HepG2 (cell line): ENCODE measurements at regions not wholly inside any gene's neighbourhood (a gene's known extent, or its start where the extent isn't known, plus 50 kb on each side); places are given as distances from the start of the nearest gene placed in this dataset.

Experiments
- ATAC-seq: fragments of 200-7000 bp; cut with Tn5 transposase; 3 replicates; pipeline ENCODE4 v1.9.1; 2020; ENCODE audit warnings: mild to moderate bottlenecking, moderate library complexity
- BruUV-seq: library from RNA; stranded (reverse); fragments of 400-500 nt; replicated peaks from 2 replicates; lab custom pipeline; 2021; lab: Mats Ljungman, UMichigan
- CTCF ChIA-PET: fragments of 300-600 bp; formaldehyde crosslinking; extraction: SDS; loops from one replicate; lab custom pipeline; 2021; ENCODE audit warnings: low total read pairs, inconsistent platforms, low intra/inter-chr PET ratio; lab: Yijun Ruan, JAX
- POLR2A ChIA-PET: fragments of 350-600 bp; sonication (Branson Sonifier 250); formaldehyde crosslinking; loops from one replicate; lab custom pipeline; 2020; ENCODE audit warnings: antibody characterized with exemption, inconsistent platforms; lab: Yijun Ruan, JAX
- DNase-seq: peaks from one replicate; pipeline ENCODE4 v3.0.0-alpha.2; 2015; ENCODE audit warnings: low spot score
- FAIRE-seq: peaks from 3 replicates; lab custom pipeline; 2011; peaks lifted over from hg19 to GRCh38; lab: Jason Lieb, UNC
- H2AFZ ChIP-seq: one replicate; pipeline ENCODE4 v1.6.1; 2011; ENCODE audit warnings: low read length, inconsistent platforms
- H3K27ac ChIP-seq: fragments of 300-600 bp; 3 replicates; pipeline ENCODE4 v1.8.0; 2011; ENCODE audit warnings: mixed run types, mild to moderate bottlenecking, mixed read lengths, low read length, inconsistent platforms; ENCODE audit not compliant: insufficient read depth; ENCODE audit errors: extremely low read length
- H3K27me3 ChIP-seq, 2 experiments: fragments of 200-600 bp in 1 of 2; 2 replicates in 1 of 2; 3 replicates in 1 of 2; pipeline versions ENCODE4 v1.6.0 to v1.8.0; 2011; ENCODE audit warnings: low read length in 2 of 2, mild to moderate bottlenecking in 2 of 2, moderate library complexity in 2 of 2, inconsistent platforms in 1 of 2; ENCODE audit not compliant: insufficient read depth in 2 of 2, control insufficient read depth in 1 of 2
- H3K36me3 ChIP-seq, 2 experiments: fragments of 200-600 bp in 1 of 2; replicated peaks in 1 of 2; 2 replicates in 1 of 2; 3 replicates in 1 of 2; pipeline versions ENCODE4 v1.5.1 to v1.8.0; 2011; ENCODE audit warnings: low read length in 2 of 2, inconsistent platforms in 1 of 2; ENCODE audit not compliant: insufficient read depth in 2 of 2, control insufficient read depth in 1 of 2
- H3K4me1 ChIP-seq: 2 replicates; pipeline ENCODE4 v1.5.1; 2012; ENCODE audit warnings: low read length, inconsistent platforms; ENCODE audit not compliant: insufficient read depth
- H3K4me2 ChIP-seq: 2 replicates; pipeline ENCODE4 v1.6.0; 2011; ENCODE audit warnings: low read depth, low read length, inconsistent platforms
- H3K4me3 ChIP-seq, 3 experiments: fragments of 200-600 bp in 1 of 3; sonication (generic), shearing (Covaris generic) in 1 of 3; replicated peaks in 1 of 3; 2 replicates each; pipeline ENCODE4 v1.5.1; 2011 to 2016; ENCODE audit warnings: low read length in 3 of 3, inconsistent platforms in 2 of 3, low read depth in 2 of 3, mild to moderate bottlenecking in 2 of 3, control low read depth in 1 of 3, mixed read lengths in 1 of 3; ENCODE audit not compliant: insufficient read depth in 1 of 3
- H3K79me2 ChIP-seq: one replicate; pipeline ENCODE4 v1.6.1; 2011; ENCODE audit warnings: low read length, inconsistent platforms; ENCODE audit not compliant: insufficient read depth
- H3K9ac ChIP-seq: 2 replicates; pipeline ENCODE4 v1.6.0; 2011; ENCODE audit warnings: mild to moderate bottlenecking, low read depth, low read length, inconsistent platforms; ENCODE audit not compliant: insufficient read depth
- H3K9me3 ChIP-seq: 2 replicates; pipeline ENCODE4 v1.5.1; 2012; ENCODE audit warnings: mild to moderate bottlenecking, low read length
- H4K20me1 ChIP-seq: 2 replicates; pipeline ENCODE4 v1.6.0; 2011; ENCODE audit warnings: inconsistent platforms, mild to moderate bottlenecking, low read length, moderate library complexity; ENCODE audit not compliant: insufficient read depth
- EHMT2 ChIP-seq: fragments of 200-600 bp; sonication (generic); IDR thresholded peaks from 2 replicates; pipeline ENCODE4 v1.7.0; 2017; ENCODE audit warnings: antibody characterized with exemption, low read depth, low read length, borderline replicate concordance
- GLI4 ChIP-seq: sonication (generic); formaldehyde crosslinking; IDR thresholded peaks from 2 replicates; pipeline ENCODE4 v1.5.1; 2020; ENCODE audit warnings: missing genetic modification reagents, mild to moderate bottlenecking, moderate library complexity, borderline replicate concordance
- KLF13 ChIP-seq: sonication (generic); formaldehyde crosslinking; IDR thresholded peaks from 2 replicates; pipeline ENCODE4 v1.4.0; 2020; ENCODE audit warnings: mild to moderate bottlenecking, missing genetic modification reagents
- PAWR ChIP-seq: sonication (generic); formaldehyde crosslinking; IDR thresholded peaks from 2 replicates; pipeline ENCODE4 v1.4.0; 2020; ENCODE audit warnings: missing genetic modification reagents, mild to moderate bottlenecking, borderline replicate concordance
- TCF7L2 ChIP-seq: IDR thresholded peaks from 2 replicates; pipeline ENCODE4 v1.6.1; 2011; ENCODE audit warnings: mild to moderate bottlenecking, low read depth, low read length, moderate library complexity
- ZNF609 ChIP-seq: sonication (generic); formaldehyde crosslinking; IDR thresholded peaks from 2 replicates; pipeline ENCODE4 v1.4.0; 2020; ENCODE audit warnings: mild to moderate bottlenecking, missing genetic modification reagents, borderline replicate concordance
- ZNF652 ChIP-seq: IDR thresholded peaks from 2 replicates; pipeline ENCODE4 v1.6.1; 2016; ENCODE audit warnings: low read depth, borderline replicate concordance
- WGBS: methylation state at CpG from one replicate; pipeline ENCODE4 v1.1.6; 2017; ENCODE audit warnings: low lambda C conversion rate; 5-methylcytosine and 5-hydroxymethylcytosine counted together
- in situ Hi-C: cut with HindIII; loops from 2 replicates; pipeline ENCODE4 v1.10.0; 2017; ENCODE audit warnings: low pct_unique_long_range_greater_than_20kb; ENCODE audit not compliant: extremely low pct_ligation_motif_present
- intact Hi-C: fragments of 100-400 bp; cut with micrococcal nuclease; formaldehyde crosslinking; loops from one replicate; pipeline ENCODE4 v1.10.0; 2022; ENCODE audit not compliant: unreplicated experiment
- TF ChIP-seq, protein P1 (sequence below): sonication (generic); formaldehyde crosslinking; IDR thresholded peaks from 2 replicates; pipeline ENCODE4 v1.4.0; 2020; ENCODE audit warnings: missing genetic modification reagents, borderline replicate concordance

DNA sequence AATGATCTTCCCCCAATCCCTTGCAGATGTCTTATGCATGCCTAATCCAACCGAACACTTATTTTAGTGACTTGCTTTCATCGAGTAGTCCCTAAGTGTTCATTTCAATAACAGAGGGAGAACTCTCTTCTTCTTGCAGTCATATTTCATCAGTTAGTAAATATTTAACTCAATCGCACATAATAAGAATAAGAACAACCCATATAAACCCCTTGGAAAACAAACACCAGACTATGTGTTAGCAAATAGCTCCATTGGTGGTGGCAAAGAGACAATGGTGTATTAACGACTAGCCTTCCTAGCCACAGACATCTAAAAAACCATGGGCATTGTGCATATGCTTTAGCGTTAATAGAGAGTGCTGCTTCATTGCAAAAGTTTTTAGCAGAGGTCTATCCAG lies 725.8 kb downstream of the BCL11A start (continued):
- no peak for TF ChIP-seq ZNF609 (CRISPR knock-in tag)

- 1% methylated on average over 2 of the region's 2 CpGs for WGBS
- H4K20me1 ChIP-seq: no peaks in the 10 kb centered on the region
- no peaks in the 10 kb centered on the region for H3K4me1 ChIP-seq
- FAIRE-seq: no peak
- POLR2A ChIA-PET: no interaction called here
- no peaks in the 10 kb centered on the region for H3K79me2 ChIP-seq
- no TSS peak for BruUV-seq
- no peaks in the 10 kb centered on the region for H3K9me3 ChIP-seq
- no peak overlapping the region for H3K27ac ChIP-seq
- no peak overlapping the region for H2AFZ ChIP-seq
- H3K27me3 ChIP-seq: 0 out of 5 replicates have a peak, but pooled peaks cover 0 to 5% of the 10 kb centered on the region in 2 experiments
- DNase-seq: no peak
- ATAC-seq: no peak
- CTCF ChIA-PET: no interaction called here
- H3K36me3 ChIP-seq: no peaks in the 10 kb centered on the region
- H3K4me2 ChIP-seq: no peak overlapping the region
- intact Hi-C loops (no loop called here), in situ Hi-C loops (no loop called here)
- no peak overlapping the region for H3K9ac ChIP-seq
- no peak overlapping the region for H3K4me3 ChIP-seq
- TF ChIP-seq TCF7L2 (no peak), EHMT2 (no peak), PAWR (CRISPR knock-in tag) (no peak), KLF13 (CRISPR knock-in tag) (no peak), GLI4 (no peak), ZNF652 (CRISPR knock-in tag) (no peak)
- TF ChIP-seq, protein P1, sequence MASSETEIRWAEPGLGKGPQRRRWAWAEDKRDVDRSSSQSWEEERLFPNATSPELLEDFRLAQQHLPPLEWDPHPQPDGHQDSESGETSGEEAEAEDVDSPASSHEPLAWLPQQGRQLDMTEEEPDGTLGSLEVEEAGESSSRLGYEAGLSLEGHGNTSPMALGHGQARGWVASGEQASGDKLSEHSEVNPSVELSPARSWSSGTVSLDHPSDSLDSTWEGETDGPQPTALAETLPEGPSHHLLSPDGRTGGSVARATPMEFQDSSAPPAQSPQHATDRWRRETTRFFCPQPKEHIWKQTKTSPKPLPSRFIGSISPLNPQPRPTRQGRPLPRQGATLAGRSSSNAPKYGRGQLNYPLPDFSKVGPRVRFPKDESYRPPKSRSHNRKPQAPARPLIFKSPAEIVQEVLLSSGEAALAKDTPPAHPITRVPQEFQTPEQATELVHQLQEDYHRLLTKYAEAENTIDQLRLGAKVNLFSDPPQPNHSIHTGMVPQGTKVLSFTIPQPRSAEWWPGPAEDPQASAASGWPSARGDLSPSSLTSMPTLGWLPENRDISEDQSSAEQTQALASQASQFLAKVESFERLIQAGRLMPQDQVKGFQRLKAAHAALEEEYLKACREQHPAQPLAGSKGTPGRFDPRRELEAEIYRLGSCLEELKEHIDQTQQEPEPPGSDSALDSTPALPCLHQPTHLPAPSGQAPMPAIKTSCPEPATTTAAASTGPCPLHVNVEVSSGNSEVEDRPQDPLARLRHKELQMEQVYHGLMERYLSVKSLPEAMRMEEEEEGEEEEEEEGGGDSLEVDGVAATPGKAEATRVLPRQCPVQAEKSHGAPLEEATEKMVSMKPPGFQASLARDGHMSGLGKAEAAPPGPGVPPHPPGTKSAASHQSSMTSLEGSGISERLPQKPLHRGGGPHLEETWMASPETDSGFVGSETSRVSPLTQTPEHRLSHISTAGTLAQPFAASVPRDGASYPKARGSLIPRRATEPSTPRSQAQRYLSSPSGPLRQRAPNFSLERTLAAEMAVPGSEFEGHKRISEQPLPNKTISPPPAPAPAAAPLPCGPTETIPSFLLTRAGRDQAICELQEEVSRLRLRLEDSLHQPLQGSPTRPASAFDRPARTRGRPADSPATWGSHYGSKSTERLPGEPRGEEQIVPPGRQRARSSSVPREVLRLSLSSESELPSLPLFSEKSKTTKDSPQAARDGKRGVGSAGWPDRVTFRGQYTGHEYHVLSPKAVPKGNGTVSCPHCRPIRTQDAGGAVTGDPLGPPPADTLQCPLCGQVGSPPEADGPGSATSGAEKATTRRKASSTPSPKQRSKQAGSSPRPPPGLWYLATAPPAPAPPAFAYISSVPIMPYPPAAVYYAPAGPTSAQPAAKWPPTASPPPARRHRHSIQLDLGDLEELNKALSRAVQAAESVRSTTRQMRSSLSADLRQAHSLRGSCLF (CRISPR knock-in tag): no peak
These were observed 727.3 kb downstream of the BCL11A start for GRCh38 chr2:59826177-59826576.
